HG03025 (cell line): ENCODE measurements at regions not wholly inside any gene's neighbourhood (a gene's known extent, or its start where the extent isn't known, plus 50 kb on each side); places are given as distances from the start of the nearest gene placed in this dataset.

Experiments
- ATAC-seq: cut with Tn5 transposase; IDR thresholded peaks from one replicate; pipeline ENCODE4 v1.9.1; 2021; ENCODE audit warnings: mild to moderate bottlenecking, moderate library complexity; ENCODE audit not compliant: unreplicated experiment, low FRiP score

DNA sequence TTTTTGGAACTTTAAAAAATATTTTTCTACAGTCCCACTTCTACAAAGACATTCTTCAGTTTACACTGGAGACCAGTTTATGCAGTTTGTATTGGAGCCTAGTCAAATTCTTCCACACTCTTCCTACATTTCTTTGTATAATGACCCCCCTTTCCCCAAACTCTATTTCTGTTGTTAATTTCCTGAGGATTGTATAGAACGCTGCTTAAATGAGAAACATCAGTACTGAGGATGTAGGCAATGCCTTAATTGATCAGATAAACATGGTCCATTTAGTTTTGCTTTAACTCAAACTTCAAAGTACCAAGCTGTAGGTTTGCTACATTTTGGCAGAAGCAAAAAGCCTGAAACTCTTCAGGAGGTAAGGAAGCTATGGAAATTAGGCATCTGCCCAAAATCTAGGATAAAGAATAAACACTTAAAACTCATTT lies 155.5 kb downstream of the SLC7A11 start:
- ATAC-seq: no peak

GRCh38 chr4:138085736-138086305 lies 156.3 kb downstream of the SLC7A11 start:
- ATAC-seq: no peak

GRCh38 chr4:138078751-138079520 lies 163.2 kb downstream of the SLC7A11 start:
- no peak for ATAC-seq

- no peak for ATAC-seq
These were observed 163.9 kb downstream of the SLC7A11 start for GRCh38 chr4:138078253-138078652.

GRCh38 chr4:138076561-138076960 lies 165.6 kb downstream of the SLC7A11 start:
- ATAC-seq: no peak

GRCh38 chr4:138070816-138071215 lies 171.3 kb downstream of the SLC7A11 start:
- no peak for ATAC-seq

DNA sequence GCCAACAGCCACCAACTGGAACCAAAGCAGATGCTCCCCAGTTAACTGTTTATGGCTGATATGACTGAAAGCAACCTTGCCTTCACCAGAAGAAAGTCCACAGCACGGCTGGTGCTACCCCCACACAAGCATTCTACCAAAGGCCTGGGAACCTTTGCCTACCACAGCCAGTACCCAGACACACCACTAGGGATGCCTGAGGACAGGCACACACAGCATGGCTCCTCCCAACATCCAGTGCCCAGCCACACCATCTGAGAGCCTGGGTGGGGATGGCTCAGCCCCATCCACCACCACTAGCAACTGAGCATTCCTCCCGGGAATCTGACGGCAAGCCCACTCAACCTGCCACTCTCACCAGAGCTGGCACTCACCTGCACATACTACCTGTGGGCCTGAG lies 178.6 kb downstream of the SLC7A11 start:
- no peak for ATAC-seq

GRCh38 chr4:138062929-138063328 lies 179.2 kb downstream of the SLC7A11 start:
- ATAC-seq: no peak

- ATAC-seq: no peak
These were observed 185.6 kb downstream of the SLC7A11 start for GRCh38 chr4:138056541-138056940.

DNA sequence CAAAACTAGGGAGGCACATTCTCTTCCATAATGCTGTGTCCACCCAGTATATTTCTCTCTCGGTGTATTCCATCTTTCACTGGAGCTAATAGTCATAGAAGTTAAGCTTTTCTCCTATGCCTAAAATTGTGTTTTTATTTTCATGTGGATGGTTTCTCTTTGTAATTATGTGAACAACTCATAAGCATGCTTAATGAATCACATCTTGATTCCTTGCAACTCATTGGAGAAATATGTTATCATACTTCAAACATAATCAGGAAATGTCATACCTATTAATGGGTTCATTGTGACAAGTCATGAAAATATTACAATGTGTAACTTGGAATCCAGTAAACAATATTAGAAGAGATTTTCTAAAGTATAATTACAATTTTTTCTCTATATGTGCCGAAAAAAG lies 186.3 kb downstream of the SLC7A11 start:
- ATAC-seq: no peak

- ATAC-seq: no peak
These were observed 188.4 kb downstream of the SLC7A11 start for GRCh38 chr4:138053641-138054301.

DNA sequence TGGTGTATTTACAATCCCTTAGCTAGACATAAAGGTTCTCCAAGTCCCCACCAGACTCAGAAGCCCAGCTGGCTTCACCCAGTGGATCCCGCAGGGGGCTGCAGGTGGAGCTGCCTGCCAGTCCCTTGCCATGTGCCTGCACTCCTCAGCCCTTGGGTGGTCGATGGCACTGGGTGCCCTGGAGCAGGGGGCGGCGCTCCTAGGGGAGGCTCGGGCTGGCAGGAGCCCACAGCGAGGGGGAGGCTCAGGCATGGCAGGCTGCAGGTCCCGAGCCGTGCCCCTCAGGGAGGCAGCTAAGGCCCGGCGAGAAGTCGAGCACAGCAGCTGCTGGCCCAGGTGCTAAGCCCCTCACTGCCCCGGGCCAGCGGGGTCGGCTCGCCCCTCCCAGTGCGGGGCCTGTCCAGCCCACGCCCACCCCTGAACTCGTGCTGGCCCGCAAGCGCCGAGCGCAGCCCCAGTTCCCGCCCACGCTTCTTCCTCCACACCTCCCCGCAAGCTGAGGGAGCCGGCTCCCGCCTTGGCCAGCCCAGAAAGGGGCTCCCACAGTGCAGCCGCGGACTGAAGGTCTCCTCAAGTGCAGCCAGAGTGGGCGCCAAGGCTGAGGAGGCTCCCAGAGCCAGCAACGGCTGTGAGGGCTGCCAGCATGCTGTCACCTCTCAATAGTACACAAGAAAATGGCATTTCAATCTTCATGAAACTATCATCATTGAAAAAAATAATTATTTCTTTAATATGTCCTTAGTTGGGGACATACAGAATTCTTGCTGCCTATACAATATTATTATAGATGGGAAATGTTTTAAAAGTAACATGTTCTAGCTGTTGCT lies 189.1 kb downstream of the SLC7A11 start:
- no peak for ATAC-seq

DNA sequence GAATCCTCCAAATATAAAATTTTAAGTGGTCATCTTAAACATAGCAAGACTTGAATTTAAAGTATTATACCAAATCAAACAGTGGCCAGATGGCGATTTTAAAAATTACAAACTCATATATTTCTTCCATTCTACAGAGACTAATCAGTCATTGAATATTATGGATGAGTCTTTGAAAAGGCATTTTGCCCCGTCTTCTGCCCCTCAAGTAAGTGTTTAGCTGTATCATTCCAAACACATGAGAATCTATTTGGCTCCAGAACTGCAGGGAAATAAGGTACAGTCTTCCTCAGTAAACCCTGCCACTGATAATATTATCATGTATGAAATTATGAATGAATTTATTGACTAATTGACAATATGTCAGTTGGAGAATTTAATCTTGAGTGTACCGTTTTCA lies 191.0 kb downstream of the SLC7A11 start:
- no peak for ATAC-seq

GRCh38 chr4:138050601-138051000 lies 191.5 kb downstream of the SLC7A11 start:
- ATAC-seq: no peak

DNA sequence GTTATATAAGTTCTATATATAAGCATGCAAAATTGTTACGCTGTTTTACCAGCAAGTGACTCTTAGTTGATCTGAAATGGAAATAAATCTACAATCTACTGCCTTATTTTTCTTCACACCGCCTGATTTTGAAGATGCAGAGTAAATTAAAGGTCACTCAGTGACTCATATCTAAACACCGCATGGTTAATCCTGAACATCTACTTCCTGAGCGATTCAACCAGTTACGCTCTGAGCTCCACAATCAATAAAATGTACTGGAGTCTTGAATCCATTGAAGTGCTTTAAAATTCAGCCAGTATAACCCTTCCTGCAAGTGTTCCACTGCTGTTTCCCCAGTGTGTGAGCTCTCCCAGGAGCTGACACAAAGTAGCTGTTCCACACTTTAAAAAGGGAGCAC lies 192.8 kb downstream of the SLC7A11 start:
- ATAC-seq: no peak

- no peak for ATAC-seq
These were observed 194.9 kb downstream of the SLC7A11 start for GRCh38 chr4:138047290-138047689.

DNA sequence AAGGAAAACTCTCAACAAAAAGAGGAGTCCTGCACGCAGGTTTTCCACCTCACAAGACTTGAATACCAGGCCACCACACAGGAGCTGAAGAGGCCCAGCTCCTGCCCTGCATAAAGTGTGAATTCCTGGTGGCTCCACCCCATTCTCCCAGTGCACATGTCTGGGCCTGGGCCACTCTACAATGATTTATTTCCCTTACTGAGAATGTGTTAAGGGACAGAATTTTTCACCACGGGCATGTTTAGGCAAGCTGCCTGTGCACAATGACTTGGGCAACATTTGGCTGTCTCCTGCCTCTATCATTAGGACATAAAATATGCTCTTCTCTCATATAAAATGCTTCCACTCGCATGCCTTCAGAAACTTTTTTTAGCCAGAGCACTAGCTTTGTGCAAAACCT lies 197.1 kb downstream of the SLC7A11 start:
- ATAC-seq: no peak

- no peak for ATAC-seq
These were observed 203.1 kb downstream of the SLC7A11 start for GRCh38 chr4:138039010-138039409.

- ATAC-seq: no peak
These were observed 204.5 kb downstream of the SLC7A11 start for GRCh38 chr4:138037696-138038095.

GRCh38 chr4:138035781-138036258 lies 206.3 kb downstream of the SLC7A11 start:
- peak; percentile 100 for ATAC-seq

- no peak for ATAC-seq
These were observed 207.3 kb downstream of the SLC7A11 start for GRCh38 chr4:138034871-138035270.
